ENCODE measurements at regions not wholly inside any gene's neighbourhood (a gene's known extent, or its start where the extent isn't known, plus 50 kb on each side); places are given as distances from the start of the nearest gene placed in this dataset.
"Not testable (repeated sequence)": the region's sequence is repeated elsewhere in the genome, so short reads cannot be mapped to it uniquely, and the experiment has no call there.

DNA sequence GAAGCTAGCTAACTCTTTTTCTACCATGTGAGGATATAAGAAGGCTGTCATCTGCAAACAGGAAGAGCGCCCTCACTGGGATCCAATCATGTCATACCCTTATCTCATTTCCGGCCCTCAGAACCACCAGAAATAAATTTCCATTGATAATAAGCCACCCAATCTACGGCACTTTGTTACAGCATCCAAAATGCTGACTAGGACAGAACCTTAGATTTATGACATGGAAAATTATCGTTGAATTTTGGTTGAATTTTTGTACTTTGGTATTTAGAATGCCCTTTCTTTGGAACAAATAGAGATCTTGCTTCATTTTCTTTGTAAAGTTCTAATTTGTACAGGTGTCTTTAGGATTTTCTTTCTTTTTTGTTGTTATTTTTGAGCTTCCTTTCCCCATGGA is 53.3 kb upstream of the CYLC2 start:
- DNase-seq, result no peak

DNA sequence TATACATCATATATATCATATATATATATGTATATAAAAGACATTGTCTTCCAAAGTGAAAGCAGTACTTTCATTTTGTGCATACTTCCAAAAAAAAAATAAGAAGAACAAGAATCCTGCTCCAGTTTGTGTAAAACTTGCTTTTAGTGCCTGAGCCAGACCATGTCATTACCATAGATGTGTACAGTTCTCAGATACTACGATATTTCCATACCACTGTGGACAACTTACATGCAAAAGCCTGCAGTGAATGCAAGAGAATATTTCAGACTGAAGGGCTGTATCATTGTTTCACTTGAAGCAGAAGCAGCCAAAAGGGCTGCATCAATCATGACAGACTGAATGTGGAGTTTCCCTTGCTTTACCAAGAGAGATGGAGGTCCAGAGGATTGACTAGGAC is 72.6 kb upstream of the CYLC2 start:
- DNase-seq, result no peak

DNA sequence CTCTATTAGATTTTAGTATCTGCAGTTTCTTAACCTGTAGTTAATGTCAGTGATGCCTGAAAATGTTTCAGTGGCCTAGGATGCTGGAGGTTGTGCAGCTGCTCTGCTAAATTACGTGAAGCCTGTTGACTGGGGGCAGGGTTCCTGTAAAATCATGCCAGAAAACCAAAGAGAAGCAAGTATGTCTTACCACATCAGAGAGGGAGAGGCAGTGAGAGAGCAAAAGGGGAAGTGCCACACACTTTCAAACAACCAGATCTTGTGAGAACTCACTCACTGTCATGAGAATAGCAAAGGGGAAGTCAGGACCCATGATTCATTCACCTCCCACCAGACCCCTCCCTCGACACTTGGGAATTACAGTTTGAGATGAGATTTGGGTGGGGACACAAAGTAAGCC is 83.9 kb upstream of the CYLC2 start:
- no peak for DNase-seq

DNA sequence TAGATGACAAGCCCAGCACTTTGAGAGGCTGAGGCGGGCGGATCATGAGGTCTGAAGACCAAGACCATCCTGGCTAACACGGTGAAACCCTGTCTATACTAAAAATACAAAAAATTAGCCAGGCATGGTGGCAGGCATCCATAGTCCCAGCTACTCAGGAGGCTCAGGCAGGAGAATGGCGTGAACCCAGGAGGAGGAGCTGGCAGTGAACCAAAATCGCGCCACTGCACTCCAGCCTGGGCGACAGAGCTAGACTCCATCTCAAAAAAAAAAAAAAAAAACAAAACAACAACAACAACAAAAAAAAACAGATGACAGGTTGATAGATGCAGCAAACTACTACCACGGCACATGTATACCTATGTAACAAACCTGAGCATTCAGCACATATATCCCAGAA is 89.3 kb upstream of the CYLC2 start:
- not testable (repeated sequence) for DNase-seq

DNA sequence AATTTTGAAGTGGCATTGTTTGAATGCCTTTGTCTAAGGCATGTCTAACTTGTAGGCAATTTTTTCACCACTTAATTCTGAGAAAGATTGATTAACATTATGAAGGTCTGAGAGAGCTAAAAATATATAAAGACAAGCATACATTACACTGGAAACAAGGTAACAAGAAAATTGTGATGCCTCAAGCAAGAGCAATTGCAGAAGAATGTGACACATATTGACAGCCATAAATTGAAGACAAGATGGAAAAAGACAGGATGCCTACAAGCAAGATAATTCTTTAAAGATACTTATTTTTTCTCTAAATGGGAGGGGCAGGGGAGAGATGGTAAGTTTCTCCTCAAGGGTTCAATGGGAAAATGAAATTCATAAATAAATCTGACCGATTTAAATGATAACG is 103.1 kb upstream of the CYLC2 start:
- DNase-seq, result no peak

DNA sequence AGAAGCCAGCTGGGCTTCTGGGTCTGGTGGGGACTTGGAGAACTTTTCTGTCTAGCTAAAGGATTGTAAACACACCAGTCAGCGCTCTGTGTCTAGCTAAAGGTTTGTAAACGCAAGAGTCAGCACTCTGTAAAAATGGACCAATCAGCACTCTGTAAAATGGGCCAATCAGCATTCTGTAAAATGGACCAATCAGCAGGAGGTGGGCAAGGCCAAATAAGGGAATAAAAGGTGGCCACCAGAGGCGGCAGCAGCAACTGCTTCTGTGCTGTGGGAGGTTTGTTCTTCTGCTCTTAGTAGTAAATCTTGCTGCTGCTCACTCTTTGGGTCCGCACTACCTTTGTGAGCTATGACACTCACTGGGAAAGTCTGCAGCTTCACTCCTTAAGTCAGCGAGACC is 106.4 kb upstream of the CYLC2 start:
- not testable (repeated sequence) for DNase-seq

DNA sequence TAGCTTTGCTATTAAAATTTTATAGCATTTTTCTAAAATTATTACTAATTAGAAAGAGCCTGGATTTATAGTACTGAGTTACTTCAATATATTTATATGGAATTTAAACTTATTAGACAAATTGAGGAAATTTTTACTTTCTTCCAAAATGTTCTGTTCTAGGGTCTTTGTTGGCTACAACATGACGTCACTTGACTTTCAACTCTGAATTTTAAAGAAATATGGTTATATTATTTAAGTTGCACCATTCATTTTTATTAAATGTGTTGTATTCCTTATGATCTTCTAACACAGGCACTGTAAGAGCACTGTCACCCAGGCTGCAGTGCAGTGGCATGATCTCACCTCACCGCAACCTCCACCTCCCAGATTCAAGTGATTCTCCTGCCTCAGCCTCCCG is 119.4 kb upstream of the CYLC2 start:
- DNase-seq, result no peak

DNA sequence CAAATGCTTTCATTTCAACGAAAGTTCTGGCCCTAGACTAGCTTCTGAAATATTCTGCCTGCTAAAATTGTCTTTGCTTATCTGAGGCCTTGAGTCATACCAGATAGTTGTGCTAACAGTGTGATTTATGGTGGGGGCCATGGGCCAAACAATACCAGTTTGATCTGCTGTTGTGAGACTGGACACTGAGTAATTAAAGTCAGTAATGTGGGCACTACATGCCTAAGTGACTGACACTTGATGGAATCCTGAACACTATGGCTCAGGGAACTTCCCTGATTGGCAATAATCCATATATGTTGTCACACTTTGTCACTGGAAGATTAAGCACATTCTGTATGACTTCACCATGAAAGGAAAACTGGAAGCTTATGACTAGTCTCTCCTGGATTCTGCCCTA is 127.6 kb upstream of the CYLC2 start:
- DNase-seq, result no peak

DNA sequence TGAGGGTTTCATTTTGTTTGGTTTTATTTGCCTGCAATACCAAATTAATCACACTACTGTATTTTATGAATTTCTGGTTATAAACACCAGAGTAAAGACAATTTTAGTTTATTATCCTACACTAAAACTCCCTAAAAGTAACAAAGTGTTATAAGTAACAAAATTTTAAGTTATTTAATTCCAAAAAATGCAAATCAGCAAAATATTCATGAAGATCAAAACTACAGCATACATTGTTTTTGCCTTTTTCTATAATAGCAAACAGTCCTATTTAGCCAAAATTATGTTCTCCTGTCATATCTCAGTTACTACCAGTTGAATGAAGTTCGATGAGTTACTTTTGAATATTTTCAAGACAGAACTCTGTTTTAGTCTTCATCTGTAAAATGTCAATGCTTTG is 132.7 kb upstream of the CYLC2 start:
- no peak for DNase-seq

DNA sequence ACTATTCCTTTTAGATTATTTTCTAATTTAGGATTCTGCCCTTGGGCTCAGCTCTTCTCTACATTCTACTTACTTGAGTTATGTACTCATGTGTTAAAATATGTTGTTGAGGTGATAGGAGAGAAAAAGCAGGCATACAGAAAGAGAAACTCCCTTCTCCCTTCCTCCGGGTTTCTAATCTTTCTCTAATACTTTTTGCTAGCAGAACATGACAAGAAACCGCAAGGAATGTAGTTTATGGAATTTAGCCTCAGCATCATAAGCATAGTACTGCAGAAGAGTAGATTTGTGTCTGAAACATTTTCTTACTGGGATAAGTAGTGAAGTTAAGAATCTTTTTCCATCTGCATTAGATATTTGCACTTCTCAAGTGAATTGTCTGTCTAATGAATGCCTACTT is 139.5 kb upstream of the CYLC2 start:
- no peak for DNase-seq

DNA sequence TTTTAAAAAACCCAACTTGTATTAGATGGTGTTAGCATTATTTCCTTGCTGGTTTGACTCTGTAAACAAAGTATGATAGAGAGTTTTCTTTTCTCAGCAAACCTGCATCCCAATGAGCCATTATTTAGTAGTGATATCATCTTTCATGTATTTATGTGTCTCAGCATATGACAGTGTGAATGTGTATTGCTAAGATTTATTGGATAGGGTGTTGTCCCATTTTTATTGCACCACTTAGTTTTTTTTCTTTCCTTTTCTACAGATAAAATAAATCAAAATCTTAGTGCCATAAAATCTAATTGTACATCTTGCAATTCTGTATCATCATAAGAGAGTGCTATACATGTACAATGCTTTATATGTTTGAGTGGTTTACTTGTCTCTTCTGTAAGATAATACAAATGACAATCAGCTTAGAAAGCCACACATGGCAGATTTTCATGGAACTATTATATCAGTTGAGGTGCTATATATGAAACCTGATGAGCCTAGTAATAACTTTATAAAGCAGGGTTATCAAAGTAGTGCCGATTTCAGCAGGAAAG is 149.2 kb upstream of the CYLC2 start:
- DNase-seq, result peak; percentile 51

DNA sequence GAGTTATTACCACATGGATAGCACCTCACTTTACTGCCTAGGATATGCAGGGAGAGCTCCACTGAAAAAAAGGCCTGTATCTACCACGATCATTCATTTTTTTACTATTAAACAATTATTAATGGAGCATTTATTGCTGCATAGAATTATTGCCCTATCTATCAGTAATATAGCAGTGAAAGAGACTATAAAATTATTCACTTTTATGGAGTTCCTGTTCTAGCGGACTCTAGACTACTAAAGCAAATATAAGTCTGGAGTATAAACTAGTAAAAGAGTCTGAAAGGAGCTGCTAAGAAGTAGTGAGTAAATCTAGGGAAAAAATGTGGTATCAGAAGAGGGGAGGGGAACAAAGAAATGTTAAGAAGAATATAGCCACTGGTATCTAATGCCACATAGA is 150.4 kb upstream of the CYLC2 start:
- DNase-seq, result no peak

DNA sequence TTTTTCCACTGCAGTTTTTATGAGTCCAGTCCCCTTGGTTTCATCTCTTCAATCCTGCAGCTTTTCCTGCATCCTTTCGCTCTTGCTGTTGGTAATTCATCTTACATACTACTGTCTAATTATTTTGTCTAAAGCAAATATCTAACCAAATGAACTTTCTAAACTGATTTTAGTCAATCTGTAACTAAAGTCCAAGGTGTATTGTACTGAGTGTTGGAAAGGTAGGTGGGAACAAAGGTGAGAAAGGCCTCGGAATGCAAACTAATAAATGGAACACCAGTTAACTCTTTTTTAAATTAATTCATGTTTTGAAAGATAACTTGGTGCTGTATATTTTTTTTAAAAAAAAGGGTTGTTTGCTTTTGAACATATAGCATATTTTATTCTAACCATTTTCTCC is 152.7 kb upstream of the CYLC2 start:
- DNase-seq, result no peak

DNA sequence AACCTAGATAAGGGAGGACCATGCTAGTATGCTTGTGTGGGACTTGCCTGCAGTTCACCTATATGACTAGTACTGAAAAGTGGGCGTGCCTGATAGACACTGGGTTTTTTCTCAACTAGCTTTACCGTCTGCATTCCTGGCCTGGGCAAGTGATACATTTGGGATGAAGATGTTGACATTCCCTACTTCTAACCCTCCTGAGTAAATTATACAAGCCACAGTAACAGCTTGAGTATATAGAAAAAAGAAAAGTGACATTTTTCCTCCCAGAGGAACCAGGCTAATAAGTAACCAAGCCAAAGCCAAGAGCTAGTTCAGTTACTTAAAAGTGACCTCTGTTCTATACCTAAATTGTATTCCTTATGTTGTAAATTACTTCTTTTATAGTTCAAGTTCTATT is 153.8 kb upstream of the CYLC2 start:
- DNase-seq, result no peak

DNA sequence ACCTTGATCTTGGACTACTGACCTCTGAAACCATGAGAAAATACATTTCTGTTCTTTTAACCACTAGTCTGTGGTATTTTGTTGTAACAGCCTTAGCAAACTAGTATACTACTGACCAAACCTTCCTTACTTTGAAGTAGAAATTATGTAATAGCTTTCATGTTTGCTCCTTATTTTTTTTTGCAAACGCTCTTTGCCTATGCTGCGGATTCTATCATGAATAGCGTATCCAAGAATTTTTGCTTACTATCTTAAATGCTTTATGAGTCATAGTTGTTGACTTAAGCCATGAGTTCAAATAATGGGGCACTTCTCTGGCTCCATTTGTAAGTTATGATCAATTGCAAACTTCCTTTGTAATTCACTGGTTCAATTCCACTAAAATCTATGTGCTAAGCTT is 154.8 kb upstream of the CYLC2 start:
- no peak for DNase-seq

DNA sequence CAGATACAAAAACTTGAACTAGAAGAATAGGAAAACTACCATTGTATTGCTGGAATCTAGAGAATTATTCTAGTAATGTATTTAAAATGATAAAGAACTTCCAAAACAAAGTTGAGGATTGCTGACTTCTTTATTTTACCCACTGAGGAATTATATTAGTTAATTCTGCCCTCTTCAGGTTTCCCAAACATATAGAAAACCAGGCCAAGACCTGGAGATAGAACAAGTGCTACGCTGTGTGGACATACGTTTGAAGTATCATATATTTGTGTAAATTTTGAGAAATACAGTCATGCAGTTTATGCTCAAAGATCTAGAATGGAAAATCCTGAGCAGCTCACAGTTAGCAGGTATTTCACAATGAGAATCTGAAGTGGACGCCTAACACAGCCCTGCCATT is 162.3 kb upstream of the CYLC2 start:
- no peak for DNase-seq

DNA sequence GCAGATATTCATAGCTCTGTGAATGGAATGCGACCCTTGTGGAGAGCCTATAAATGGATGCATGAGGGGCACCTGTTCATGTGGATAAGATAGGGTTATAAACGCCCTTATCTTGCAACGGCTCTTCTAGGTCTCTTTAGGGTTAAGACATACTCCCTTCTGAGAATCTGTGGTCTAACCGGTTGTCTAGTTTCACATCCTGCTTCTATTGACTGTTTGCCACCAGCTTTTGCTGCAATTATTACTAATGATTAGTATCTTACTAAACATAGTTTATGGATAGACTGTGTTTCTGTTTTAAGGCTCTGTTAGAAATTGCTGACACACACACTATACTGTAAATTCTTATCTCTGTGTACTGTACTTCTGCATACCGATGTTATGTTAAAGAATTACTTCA is 198.9 kb upstream of the CYLC2 start:
- DNase-seq, result no peak

DNA sequence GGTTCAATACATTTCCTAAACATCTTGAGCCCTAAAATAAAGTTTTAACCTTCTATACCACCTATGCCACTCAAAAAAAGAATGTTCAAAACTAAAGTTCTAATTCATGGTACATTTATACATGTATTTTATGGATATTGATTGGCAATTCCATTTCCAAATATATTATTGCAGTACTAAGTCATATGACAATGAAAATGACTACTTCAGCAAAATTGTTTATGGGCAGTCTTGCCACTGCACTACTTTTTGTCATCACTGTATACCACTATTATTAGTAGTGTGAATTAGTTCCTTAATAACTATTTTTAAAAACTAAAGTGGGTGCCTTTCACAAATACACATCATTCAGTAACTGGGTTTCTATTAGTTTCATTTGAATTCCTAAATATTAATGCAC is 199.6 kb upstream of the CYLC2 start:
- DNase-seq, result no peak

DNA sequence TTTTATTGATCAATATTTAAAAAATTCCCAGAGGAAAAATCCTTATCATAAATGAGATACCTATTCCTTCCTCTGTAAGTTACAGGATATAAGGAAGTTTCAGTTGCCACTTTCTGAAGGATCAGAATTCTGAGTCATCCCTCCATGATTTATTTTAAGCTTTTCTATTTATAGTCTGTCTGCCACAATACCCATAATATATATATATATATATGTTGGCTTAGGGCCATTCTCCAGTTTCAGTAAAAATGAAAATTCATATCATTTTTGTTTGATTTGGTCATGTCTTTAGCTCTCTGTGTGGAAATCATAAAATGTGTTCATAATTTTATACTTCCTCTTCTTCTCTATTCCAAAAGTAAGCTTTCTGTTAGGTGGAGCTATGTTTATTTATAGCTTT is 215.8 kb upstream of the CYLC2 start:
- no peak for DNase-seq

DNA sequence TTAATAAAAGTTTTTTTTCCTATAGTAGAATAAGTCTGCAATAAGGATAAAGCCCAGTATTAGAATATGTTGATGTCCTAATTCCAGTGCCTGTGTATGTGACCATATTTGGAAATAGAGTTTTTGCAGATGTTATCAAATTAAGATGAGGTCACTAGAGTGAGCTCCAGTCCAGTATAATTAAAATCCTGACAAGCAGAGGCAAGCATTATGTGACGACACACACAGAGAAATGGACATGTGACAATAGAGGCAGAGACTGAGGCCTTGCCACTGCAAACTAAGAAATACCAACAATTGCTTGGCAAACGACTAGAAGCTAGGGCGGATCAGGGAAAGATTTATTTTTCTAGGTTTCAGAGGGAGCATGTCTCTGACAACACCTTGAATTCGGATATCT is 216.4 kb upstream of the CYLC2 start:
- DNase-seq, result no peak

DNA sequence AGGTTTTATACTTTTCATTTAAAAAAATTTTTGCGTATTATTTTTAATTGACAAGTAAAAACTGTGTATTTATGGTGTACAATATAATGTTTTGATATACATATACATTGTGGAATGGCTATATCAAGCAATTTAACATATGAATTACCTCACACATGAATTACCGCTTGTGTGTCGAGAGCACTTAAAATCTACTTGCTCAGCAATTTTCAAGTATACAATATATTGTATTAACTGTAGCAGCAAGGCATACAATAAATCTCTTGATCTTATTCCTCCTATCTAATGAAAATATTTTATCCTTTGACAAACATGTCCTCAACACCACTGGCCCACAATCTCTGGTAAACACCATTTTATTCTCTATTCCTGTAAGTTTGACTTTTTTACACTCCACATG is 224.4 kb upstream of the CYLC2 start:
- no peak for DNase-seq

DNA sequence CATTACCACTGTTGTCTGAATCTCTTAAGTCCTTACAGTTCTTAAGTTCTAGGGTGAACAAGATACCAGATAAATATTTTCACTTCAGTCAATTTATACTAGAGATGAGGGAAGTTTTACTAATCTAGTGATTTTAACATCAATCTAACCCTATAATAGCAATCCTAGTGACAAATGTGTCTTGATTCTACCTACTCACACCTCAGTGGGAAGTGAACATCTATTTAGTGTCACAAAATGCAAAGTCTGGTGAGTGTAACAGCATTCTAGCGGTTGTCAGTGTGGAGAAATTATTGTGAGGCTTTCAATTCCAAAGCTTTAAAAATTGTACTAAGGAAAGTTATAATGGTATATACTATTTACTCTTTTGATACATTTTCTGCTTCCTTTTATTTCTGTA is 225.8 kb upstream of the CYLC2 start:
- DNase-seq, result no peak

DNA sequence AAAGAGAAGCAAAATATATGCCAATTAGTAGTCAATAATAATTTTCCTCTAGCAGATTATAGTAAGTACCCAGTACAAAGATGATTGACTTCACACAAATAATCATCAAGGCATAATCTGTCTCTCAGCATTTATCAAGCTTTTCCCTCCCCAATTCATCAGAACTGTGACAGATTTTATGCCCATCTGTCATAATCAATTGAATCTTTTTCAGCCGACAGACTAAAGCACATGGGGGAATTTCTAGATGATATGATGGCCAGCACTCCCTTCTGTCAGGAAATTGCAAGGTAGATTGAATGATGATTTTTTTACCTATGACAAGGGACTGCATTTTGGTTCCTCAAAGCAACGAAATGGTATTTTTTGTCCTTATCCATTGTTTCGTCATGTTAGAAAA is 227.1 kb upstream of the CYLC2 start:
- no peak for DNase-seq

DNA sequence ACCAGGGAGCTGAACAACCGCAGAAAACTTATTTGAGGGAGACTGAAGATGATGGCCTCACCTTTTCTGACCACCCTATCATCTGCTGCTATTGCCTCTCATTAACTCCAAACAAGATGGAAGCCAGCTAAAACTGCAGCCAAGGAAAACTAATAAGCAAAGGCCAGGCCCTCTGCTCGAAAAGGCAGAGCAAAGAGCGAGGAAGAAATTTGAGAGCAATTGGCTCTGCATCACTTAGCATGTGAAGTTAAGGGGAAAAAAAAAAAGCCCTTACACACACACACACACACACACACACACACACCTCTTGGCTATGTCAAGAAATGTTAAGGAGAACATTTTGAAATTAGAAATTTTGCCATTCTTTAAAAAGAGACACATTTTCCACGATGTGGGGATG is 228.1 kb upstream of the CYLC2 start:
- DNase-seq, result no peak

DNA sequence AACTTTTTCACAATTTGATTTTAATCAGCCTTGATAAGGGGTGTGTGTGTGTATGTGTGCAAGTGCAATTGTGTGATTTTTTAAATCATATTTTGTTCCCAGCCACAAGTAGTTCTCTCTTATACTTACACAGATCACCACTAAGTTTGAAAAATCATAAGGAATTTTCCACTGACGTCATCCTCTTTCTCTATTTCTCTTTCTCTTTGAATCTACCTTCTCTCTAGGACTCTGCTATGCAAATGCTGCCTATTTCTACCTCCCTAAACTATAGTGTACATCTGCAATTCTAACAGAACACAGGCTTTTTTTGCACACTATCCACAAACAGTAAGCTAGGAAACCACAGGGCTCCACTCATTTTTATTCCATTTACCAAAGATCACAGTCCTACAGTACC is 254.6 kb upstream of the CYLC2 start:
- no peak for DNase-seq

DNA sequence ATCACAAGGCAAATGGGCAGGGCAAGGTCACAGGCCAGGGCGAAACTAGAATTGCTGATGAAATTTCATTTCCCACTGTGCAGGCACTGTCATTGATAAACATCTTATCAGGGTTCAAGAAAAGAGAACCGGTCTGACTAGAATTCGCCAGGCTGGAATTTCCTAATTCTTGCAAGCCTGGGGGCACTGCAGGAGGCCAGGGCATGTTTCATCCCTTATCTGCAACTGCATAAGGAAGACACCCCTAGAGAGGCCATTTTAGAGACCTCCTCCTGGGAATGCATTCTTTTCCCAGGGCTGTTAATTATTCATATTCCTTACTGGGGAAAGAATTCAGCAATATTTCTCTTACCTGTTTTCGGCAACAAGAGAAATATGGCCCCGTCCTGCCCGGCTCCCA is 266.2 kb upstream of the CYLC2 start:
- DNase-seq, result no peak
